AG20443 (cell line): ENCODE measurements at regions not wholly inside any gene's neighbourhood (a gene's known extent, or its start where the extent isn't known, plus 50 kb on each side); places are given as distances from the start of the nearest gene placed in this dataset.
"Not testable (repeated sequence)": the region's sequence is repeated elsewhere in the genome, so short reads cannot be mapped to it uniquely, and the experiment has no call there.

Experiments used
- DNase-seq: peaks from one replicate; pipeline ENCODE4 v3.0.0; 2012; ENCODE audit warnings: low spot score, mixed read lengths

GRCh38 chr20:25987928-25988560 lies 291.4 kb upstream of the ZNF337 start:
- not testable (repeated sequence) for DNase-seq

DNA sequence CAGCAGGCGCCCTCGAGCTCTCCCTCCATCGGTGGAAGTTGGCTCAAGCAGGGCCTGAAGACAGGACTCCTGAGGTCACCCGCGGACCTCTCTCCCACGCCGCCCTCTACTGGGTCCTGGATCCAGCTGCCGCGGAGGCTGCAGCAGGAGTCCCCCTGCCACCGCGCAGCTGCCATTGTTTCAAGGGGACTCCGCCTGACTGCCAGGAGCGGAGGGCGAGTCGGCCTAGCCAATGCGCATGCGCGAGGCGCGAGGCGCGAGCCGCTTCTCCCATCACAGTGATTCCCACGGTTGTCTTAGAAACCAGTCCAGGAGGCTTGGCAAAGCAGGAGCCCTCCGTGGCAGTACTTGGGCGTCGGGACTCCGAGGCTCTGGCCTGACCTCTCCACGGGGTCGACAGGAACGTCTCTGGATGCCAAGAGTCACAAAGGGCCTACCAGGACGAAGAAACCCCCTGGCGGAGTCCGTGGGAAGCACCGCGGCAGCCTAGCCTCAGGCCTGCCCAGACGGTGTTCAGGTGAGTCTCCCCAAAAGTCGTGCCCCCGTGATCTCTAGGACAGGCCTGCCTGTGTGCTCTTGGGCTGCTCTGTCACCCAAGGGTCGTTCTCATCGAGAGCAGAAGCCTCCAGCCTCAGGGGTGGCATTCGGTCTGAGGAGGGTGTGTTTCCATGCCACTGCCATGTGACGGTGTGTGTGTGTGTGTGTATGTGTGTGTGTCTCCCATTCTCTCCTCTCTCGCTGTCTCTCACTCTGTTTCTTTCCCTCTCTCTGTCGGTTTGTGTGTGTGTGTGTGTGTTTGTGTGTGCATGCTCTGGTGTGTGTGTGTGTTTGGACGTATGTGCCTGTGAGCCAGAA lies 290.6 kb upstream of the ZNF337 start:
- peak; percentile 50 for DNase-seq

DNA sequence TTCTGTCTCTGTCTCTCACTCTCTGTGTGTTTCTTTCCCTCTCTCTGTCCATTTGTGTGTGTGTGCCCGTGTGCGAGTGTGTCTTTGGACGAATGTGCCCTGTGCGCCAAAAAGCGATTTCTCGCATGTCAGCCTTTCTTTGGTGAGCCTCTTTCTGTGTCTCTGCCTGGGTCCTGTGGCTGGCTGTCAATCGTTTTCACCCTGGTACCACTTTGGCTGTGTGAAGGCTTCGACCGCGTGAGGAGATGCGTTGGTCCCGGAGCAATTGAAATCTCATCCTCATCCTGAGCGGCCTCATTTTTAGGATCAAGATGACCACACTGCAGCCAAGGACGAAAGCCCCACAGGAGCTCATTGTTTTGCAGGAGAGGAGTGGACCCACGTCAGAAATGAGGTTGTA lies 288.9 kb upstream of the ZNF337 start:
- no peak for DNase-seq

GRCh38 chr20:25984933-25985332 lies 288.3 kb upstream of the ZNF337 start:
- DNase-seq, result peak; percentile 28

DNA sequence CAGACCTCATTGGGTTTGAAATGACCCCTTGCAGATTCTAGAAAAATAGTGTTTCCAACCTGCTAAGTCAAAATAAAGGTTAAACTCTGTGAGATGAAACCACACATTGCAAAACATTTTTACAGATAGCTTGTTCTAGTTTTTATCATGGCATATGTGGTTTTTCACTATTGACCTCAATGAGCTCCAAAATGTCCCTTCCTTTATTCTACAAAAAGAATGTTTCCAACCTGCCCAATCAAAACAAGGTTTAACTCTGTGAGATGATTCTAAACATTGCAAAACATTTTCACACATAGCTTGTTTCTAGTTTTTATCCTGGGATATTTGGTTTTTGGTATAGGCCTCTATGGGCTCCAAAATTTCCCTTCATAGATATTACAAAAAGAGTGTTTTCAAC lies 286.0 kb upstream of the ZNF337 start:
- DNase-seq, result not testable (repeated sequence)

- DNase-seq, result not testable (repeated sequence)
Measured at GRCh38 chr20:25978450-25979190, 282.0 kb upstream of the ZNF337 start.

DNA sequence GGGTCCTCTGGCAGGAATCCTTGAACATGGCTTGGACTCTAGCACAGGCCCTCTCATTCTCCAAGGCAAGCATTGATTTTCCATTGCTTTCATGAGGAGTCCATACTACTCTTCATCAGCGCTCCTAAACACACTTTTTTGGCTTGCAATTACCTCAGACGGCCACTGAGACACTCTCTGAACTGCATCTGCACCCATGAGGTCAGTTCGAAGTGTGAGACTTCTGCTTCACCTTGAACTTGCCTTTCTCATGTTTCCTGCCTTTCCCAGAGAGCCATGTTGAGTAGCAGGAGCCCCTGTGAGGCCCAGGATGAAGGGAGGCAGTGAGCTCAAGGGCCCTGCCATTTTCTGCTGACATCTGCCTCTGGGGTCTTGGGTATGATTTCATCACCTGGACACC lies 279.2 kb upstream of the ZNF337 start:
- DNase-seq, result not testable (repeated sequence)

DNA sequence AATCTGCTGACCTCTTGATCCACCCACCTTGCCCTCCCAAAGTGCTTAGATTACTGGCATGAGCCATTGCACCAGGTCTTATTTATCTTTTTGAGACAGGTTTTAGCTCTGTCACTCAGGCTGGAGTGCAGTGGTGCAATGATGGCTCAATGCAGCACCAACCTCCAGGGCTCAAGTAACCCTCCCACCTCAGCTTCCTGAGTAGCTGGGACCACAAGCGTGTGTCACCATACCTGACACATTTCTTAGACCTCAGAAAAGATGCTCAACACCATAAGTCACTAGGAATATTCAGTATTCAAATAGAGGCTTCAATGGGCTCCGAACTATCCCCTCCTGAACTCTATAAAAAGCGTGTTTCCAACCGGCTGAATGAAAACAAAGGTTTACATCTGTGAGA lies 268.6 kb upstream of the ZNF337 start:
- DNase-seq, result not testable (repeated sequence)

DNA sequence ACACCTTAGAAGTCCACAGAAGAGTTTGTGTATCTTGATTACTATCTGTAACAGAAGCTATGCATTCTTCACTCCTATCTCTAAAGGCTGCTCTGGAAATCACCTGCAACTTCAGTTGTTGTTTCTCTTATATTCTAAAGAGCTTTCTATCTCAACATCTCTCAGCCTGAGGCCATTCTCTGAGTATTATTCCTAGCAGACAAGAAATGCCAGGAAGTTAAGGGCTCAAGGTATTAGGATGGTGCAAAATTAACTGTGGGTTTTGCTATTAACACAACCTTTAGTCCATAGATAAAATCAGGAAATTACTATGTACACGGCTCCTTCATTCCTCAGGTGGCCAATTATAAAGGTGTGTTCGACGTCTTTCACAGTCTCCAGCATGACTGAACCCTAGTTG lies 257.2 kb upstream of the ZNF337 start:
- DNase-seq, result not testable (repeated sequence)

GRCh38 chr20:25935230-25935629 lies 238.6 kb upstream of the ZNF337 start:
- not testable (repeated sequence) for DNase-seq

GRCh38 chr20:25932806-25933205 lies 236.2 kb upstream of the ZNF337 start:
- not testable (repeated sequence) for DNase-seq

- peak; percentile 9 for DNase-seq
Measured at GRCh38 chr20:25932170-25932569, 235.5 kb upstream of the ZNF337 start.

GRCh38 chr20:25902321-25902720 lies 205.7 kb upstream of the ZNF337 start:
- peak; percentile 12 for DNase-seq

GRCh38 chr20:25898663-25899062 lies 202.0 kb upstream of the ZNF337 start:
- not testable (repeated sequence) for DNase-seq

DNA sequence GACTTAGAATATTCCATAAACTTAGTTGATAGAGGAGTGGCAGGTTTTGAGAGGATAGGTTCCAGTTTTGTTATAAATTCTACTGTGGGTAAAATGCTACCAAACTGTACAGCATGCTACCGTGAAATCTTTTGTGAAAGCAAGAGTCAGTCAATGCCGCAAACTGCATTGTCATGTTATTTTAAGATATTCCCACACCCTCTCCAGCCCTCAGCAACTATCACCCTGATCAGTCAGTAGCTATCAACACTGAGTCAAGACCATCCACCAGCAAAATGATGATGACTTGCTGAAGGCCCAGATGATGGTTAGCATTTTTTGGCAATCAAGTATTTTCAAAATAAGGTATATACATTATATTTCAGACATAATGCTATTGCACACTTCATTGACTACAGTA lies 182.4 kb upstream of the ZNF337 start:
- DNase-seq, result not testable (repeated sequence)

- not testable (repeated sequence) for DNase-seq
Measured at GRCh38 chr20:25868650-25868979, 172.0 kb upstream of the ZNF337 start.

GRCh38 chr20:25867776-25868649 lies 171.4 kb upstream of the ZNF337 start:
- DNase-seq, result peak; percentile 88

DNA sequence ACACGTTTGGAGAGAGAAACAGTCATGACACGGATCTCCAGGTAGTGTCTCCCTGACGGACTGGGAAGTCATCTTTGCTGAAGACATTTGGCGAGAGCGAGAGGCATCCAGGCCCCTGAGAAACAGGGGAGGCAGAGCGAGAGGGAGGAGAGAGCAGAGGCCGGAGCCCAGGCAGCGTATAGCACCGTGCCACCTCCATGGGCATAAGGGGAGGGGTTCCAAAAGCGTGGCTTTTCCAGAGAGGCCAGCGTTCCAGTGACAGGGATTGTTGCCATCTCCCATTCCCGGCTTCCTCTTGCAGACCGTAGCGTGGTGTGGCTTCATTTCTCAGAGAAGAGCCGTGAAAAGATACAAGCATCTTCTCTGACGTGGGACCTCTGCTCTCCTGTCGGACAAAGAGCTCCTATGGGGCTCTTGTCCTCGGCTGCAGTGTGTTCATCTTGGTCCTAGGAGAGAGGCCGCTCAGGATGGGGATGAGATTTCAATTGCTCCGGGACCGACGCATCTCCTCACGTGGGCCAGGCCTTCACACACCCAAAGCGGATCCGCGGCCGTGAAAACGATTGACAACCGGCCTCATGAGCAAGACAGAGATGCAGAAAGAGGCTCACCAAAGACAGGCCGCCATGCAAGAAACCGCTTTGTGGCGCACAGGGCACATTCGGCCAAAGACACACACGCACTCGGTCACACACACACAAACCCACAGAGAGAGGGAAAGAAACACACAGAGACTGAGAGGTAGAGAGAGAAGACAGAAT lies 170.5 kb upstream of the ZNF337 start:
- not testable (repeated sequence) for DNase-seq

GRCh38 chr20:25865715-25866656 lies 169.3 kb upstream of the ZNF337 start:
- DNase-seq, result peak; percentile 88
